ENCODE measurements at regions not wholly inside any gene's neighbourhood (a gene's known extent, or its start where the extent isn't known, plus 50 kb on each side); places are given as distances from the start of the nearest gene placed in this dataset.

- in situ Hi-C loops (cut with MboI; ENCODE audit: low pct_unique_long_range_greater_than_20kb, low sequenced_read_pairs, unreplicated experiment), result no loop called here
- DNase-seq (ENCODE audit: low spot score), result no peak
- no peak for TF ChIP-seq CTCF (IDR thresholded peaks at IDR 0.05; ENCODE audit: extremely low read depth, insufficient read depth, missing control alignments)
Observed at GRCh38 chr2:5869936-5870335, 177.8 kb downstream of the SOX11 start.

- TF ChIP-seq CTCF (IDR thresholded peaks at IDR 0.05; ENCODE audit: extremely low read depth, insufficient read depth, missing control alignments), result no peak
- in situ Hi-C loops (cut with MboI; ENCODE audit: low pct_unique_long_range_greater_than_20kb, low sequenced_read_pairs, unreplicated experiment), result no loop called here
- no peak for DNase-seq (ENCODE audit: low spot score)
Observed at GRCh38 chr2:5877360-5877759, 185.2 kb downstream of the SOX11 start.

- no peak for TF ChIP-seq CTCF (IDR thresholded peaks at IDR 0.05; ENCODE audit: extremely low read depth, insufficient read depth, missing control alignments)
- no peak for DNase-seq (ENCODE audit: low spot score)
- in situ Hi-C loops (cut with MboI; ENCODE audit: low pct_unique_long_range_greater_than_20kb, low sequenced_read_pairs, unreplicated experiment), result no loop called here
Observed at GRCh38 chr2:5885451-5886173, 193.4 kb downstream of the SOX11 start.

GRCh38 chr2:5886462-5886861, 194.3 kb downstream of the SOX11 start:
- in situ Hi-C loops (cut with MboI; ENCODE audit: low pct_unique_long_range_greater_than_20kb, low sequenced_read_pairs, unreplicated experiment), result no loop called here
- no peak for DNase-seq (ENCODE audit: low spot score)
- no peak for TF ChIP-seq CTCF (IDR thresholded peaks at IDR 0.05; ENCODE audit: extremely low read depth, insufficient read depth, missing control alignments)

- in situ Hi-C loops (cut with MboI; ENCODE audit: low pct_unique_long_range_greater_than_20kb, low sequenced_read_pairs, unreplicated experiment), result no loop called here
- DNase-seq (ENCODE audit: low spot score), result no peak
- TF ChIP-seq CTCF (IDR thresholded peaks at IDR 0.05; ENCODE audit: extremely low read depth, insufficient read depth, missing control alignments), result no peak
Observed at GRCh38 chr2:5888126-5888525, 195.9 kb downstream of the SOX11 start.

- in situ Hi-C loops (cut with MboI; ENCODE audit: low pct_unique_long_range_greater_than_20kb, low sequenced_read_pairs, unreplicated experiment), result no loop called here
- TF ChIP-seq CTCF (IDR thresholded peaks at IDR 0.05; ENCODE audit: extremely low read depth, insufficient read depth, missing control alignments), result no peak
- no peak for DNase-seq (ENCODE audit: low spot score)
Observed at GRCh38 chr2:5889519-5889918, 197.3 kb downstream of the SOX11 start.

Measured in GM13977 (cell line).